B cell (primary cell): ENCODE measurements at regions not wholly inside any gene's neighbourhood (a gene's known extent, or its start where the extent isn't known, plus 50 kb on each side); places are given as distances from the start of the nearest gene placed in this dataset.

Source experiments
- ATAC-seq: fragments of 200-7000 bp; cut with Tn5 transposase; one replicate; pipeline ENCODE4 v1.10.0; 2021; ENCODE audit warnings: low read depth, mild to moderate bottlenecking, moderate number of reproducible peaks, moderate library complexity
- CTCF ChIA-PET: fragments of 350-600 bp; sonication (Branson Sonifier 250); formaldehyde crosslinking; loops from one replicate; lab custom pipeline; 2021; ENCODE audit warnings: antibody characterized with exemption, inconsistent platforms; lab: Charles Lee
- POLR2A ChIA-PET: fragments of 350-600 bp; sonication (Branson Sonifier 250); formaldehyde crosslinking; loops from one replicate; lab custom pipeline; 2021; ENCODE audit warnings: antibody characterized with exemption; lab: Charles Lee
- DNase-seq: peaks from one replicate; pipeline ENCODE4 v3.0.0; 2013
- H2AFZ ChIP-seq: 2 replicates; pipeline ENCODE4 v1.6.1; 2012; ENCODE audit warnings: mild to moderate bottlenecking, low read depth, low read length; ENCODE audit not compliant: insufficient read depth, poor library complexity, severe bottlenecking
- H3K27ac ChIP-seq, 2 donors: 1 replicate in 1 of 2; 2 replicates in 1 of 2; pipeline ENCODE4 v1.5.1; 2012 to 2013; ENCODE audit warnings: low read length in 2 of 2, mild to moderate bottlenecking in 2 of 2, moderate library complexity in 1 of 2
- H3K27me3 ChIP-seq, 4 experiments: fragments of 200-600 bp in 1 of 4; sonication (generic) in 1 of 4; replicated peaks in 1 of 4; 1 replicate in 2 of 4; 2 replicates in 2 of 4; pipeline versions ENCODE4 v1.6.1 to v1.7.0; 2013 to 2016; ENCODE audit warnings: low read length in 3 of 4, mild to moderate bottlenecking in 2 of 4, mixed read lengths in 1 of 4, moderate library complexity in 1 of 4; ENCODE audit not compliant: insufficient read depth in 4 of 4, control insufficient read depth in 3 of 4; ENCODE audit errors: control extremely low read depth in 1 of 4
- H3K36me3 ChIP-seq, 2 experiments: replicated peaks in 1 of 2; 1 replicate in 1 of 2; 2 replicates in 1 of 2; pipeline versions ENCODE4 v1.6.1 to v1.7.1; 2013; ENCODE audit warnings: low read length in 1 of 2; ENCODE audit not compliant: insufficient read depth in 2 of 2, control insufficient read depth in 1 of 2; ENCODE audit errors: control extremely low read depth in 1 of 2, extremely low read depth in 1 of 2
- H3K4me1 ChIP-seq, 2 donors: fragments of 200-600 bp in 1 of 2; sonication (generic) in 1 of 2; 1 replicate in 1 of 2; 2 replicates in 1 of 2; pipeline versions ENCODE4 v1.5.1 to v1.6.1; 2013 to 2017; ENCODE audit warnings: low read length in 2 of 2; ENCODE audit not compliant: control insufficient read depth in 2 of 2, insufficient read depth in 2 of 2
- H3K4me2 ChIP-seq: replicated peaks from 2 replicates; pipeline ENCODE3; 2012; ENCODE audit warnings: mild to moderate bottlenecking, low read depth, low read length; ENCODE audit not compliant: poor library complexity, severe bottlenecking
- H3K4me3 ChIP-seq, 5 experiments: fragments of 200-600 bp in 1 of 5; sonication (generic) in 1 of 5; 1 replicate in 3 of 5; 2 replicates in 2 of 5; pipeline versions ENCODE4 v1.5.1 to v1.7.0; 2011 to 2016; ENCODE audit warnings: low read length in 4 of 5, mild to moderate bottlenecking in 4 of 5, low read depth in 2 of 5, control low read depth in 1 of 5, moderate library complexity in 1 of 5; ENCODE audit not compliant: insufficient read depth in 1 of 5; ENCODE audit errors: control extremely low read depth in 1 of 5, extremely low read depth in 1 of 5
- H3K79me2 ChIP-seq: fragments of 200-600 bp; sonication (generic); one replicate; pipeline ENCODE4 v1.6.0; 2016; ENCODE audit warnings: low read length; ENCODE audit not compliant: control insufficient read depth, insufficient read depth
- H3K9ac ChIP-seq: fragments of 200-600 bp; sonication (generic); 2 replicates; pipeline ENCODE4 v1.6.1; 2017; ENCODE audit warnings: mild to moderate bottlenecking, low read length, moderate library complexity
- H3K9me3 ChIP-seq, 3 donors: one replicate each; pipeline versions ENCODE4 v1.6.1 to v1.7.1; 2013; ENCODE audit warnings: low read length in 2 of 3; ENCODE audit not compliant: control insufficient read depth in 2 of 3, insufficient read depth in 1 of 3; ENCODE audit errors: control extremely low read depth in 1 of 3
- H4K20me1 ChIP-seq: 2 replicates; pipeline ENCODE4 v1.6.0; 2012; ENCODE audit warnings: mild to moderate bottlenecking, low read length; ENCODE audit not compliant: insufficient read depth, control insufficient read depth, poor library complexity, severe bottlenecking
- H3K27ac Mint-ChIP-seq: one replicate; pipeline ENCODE4 v1.8.0; 2021; ENCODE audit warnings: mixed read lengths
- H3K27me3 Mint-ChIP-seq: one replicate; pipeline ENCODE4 v1.8.0; 2021; ENCODE audit warnings: mixed read lengths
- H3K4me1 Mint-ChIP-seq: one replicate; pipeline ENCODE4 v1.8.0; 2021; ENCODE audit warnings: mixed read lengths
- H3K4me3 Mint-ChIP-seq: one replicate; pipeline ENCODE4 v1.8.0; 2021; ENCODE audit warnings: mixed read lengths
- H3K9me3 Mint-ChIP-seq: one replicate; pipeline ENCODE4 v1.8.0; 2022; ENCODE audit warnings: mixed read lengths; ENCODE audit not compliant: insufficient read depth
- CTCF ChIP-seq: fragments of 200-600 bp; IDR thresholded peaks from one replicate; pipeline ENCODE4 v1.8.0; 2022; ENCODE audit warnings: antibody characterized with exemption, mild to moderate bottlenecking
- EZH2 ChIP-seq: IDR thresholded peaks from 2 replicates; pipeline ENCODE4 v1.6.1; 2012; ENCODE audit warnings: borderline replicate concordance, low read depth, mild to moderate bottlenecking, moderate library complexity, low read length; ENCODE audit not compliant: insufficient read depth, poor library complexity, severe bottlenecking
- WGBS: methylation state at CpG from one replicate; pipeline ENCODE4 v1.1.5; 2013; ENCODE audit warnings: missing lambda C conversion rate; ENCODE audit not compliant: insufficient coverage; 5-methylcytosine and 5-hydroxymethylcytosine counted together
- intact Hi-C: fragments of 100-400 bp; cut with micrococcal nuclease; formaldehyde crosslinking; loops from one replicate; pipeline ENCODE4 v1.10.0; 2022

DNA sequence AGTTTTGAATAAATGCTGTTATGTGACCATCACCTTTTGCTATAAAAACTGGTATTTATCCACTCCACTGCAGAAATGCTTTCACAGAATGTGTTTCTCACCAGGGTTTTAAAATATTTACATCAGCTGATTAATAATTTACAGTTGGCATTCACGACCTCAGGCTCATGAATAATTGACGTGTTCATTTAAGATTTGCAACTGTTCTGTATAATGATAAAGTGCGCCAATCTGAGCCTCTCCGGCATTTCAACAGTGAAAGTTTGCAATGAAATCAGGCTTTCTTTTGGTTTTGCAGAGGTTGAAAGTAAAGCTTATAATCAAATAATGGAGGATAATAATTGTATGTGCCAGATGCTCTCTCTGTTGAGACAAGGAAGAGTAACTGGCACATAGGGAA is 434.9 kb downstream of the ICE1 start:
- Mint-ChIP-seq H3K27me3 (no peaks in the 10 kb centered on the region), H3K4me3 (no peak overlapping the region), H3K9me3 (no peaks in the 10 kb centered on the region), H3K4me1 (no peaks in the 10 kb centered on the region), H3K27ac (no peak overlapping the region)
- no peaks in the 10 kb centered on the region for H3K9me3 ChIP-seq
- H3K4me3 ChIP-seq, result no peak overlapping the region
- WGBS, result 81% methylated on average over 4 of the region's 4 CpGs
- POLR2A ChIA-PET, result no interaction called here
- no peak overlapping the region for H3K27ac ChIP-seq
- no peak overlapping the region for H3K4me2 ChIP-seq
- no peak overlapping the region for H2AFZ ChIP-seq
- H3K27me3 ChIP-seq, result no peaks in the 10 kb centered on the region
- CTCF ChIA-PET, result no interaction called here
- H3K79me2 ChIP-seq, result no peaks in the 10 kb centered on the region
- TF ChIP-seq CTCF (no peak), EZH2 (no peak)
- H3K9ac ChIP-seq, result no peak overlapping the region
- intact Hi-C loops, result no loop called here
- ATAC-seq, result no peak
- H3K36me3 ChIP-seq, result no peaks in the 10 kb centered on the region
- H4K20me1 ChIP-seq, result no peaks in the 10 kb centered on the region
- DNase-seq, result no peak
- H3K4me1 ChIP-seq, result no peaks in the 10 kb centered on the region

GRCh38 chr5:5854087-5854486 is 431.6 kb downstream of the ICE1 start:
- no peak overlapping the region for H3K27ac Mint-ChIP-seq
- WGBS, result no CpG with 5 or more reads among the region's 2 CpGs
- no peak overlapping the region for H3K27ac ChIP-seq
- H3K4me1 ChIP-seq, result no peaks in the 10 kb centered on the region
- no peak for DNase-seq
- ATAC-seq, result no peak
- H2AFZ ChIP-seq, result no peak overlapping the region
- H3K9me3 Mint-ChIP-seq, result no peaks in the 10 kb centered on the region
- no peaks in the 10 kb centered on the region for H4K20me1 ChIP-seq
- POLR2A ChIA-PET, result no interaction called here
- H3K27me3 Mint-ChIP-seq, result peaks cover 4% of the 10 kb centered on the region
- H3K4me1 Mint-ChIP-seq, result no peaks in the 10 kb centered on the region
- no peaks in the 10 kb centered on the region for H3K79me2 ChIP-seq
- TF ChIP-seq EZH2 (no peak), CTCF (no peak)
- CTCF ChIA-PET, result no interaction called here
- no peaks in the 10 kb centered on the region for H3K9me3 ChIP-seq
- no peaks in the 10 kb centered on the region for H3K27me3 ChIP-seq
- H3K4me2 ChIP-seq, result no peak overlapping the region
- intact Hi-C loops, result no loop called here
- H3K4me3 Mint-ChIP-seq, result no peak overlapping the region
- H3K36me3 ChIP-seq, result no peaks in the 10 kb centered on the region
- H3K4me3 ChIP-seq, result no peak overlapping the region
- no peak overlapping the region for H3K9ac ChIP-seq
